Neural progenitor cell (in vitro differentiated cells): ENCODE measurements at regions not wholly inside any gene's neighbourhood (a gene's known extent, or its start where the extent isn't known, plus 50 kb on each side); places are given as distances from the start of the nearest gene placed in this dataset.

Experiments used
- CTCF ChIP-seq: fragments of 200-600 bp; sonication (generic); IDR thresholded peaks from 2 replicates; pipeline ENCODE4 v1.5.1; 2017; ENCODE audit warnings: antibody characterized with exemption, mild to moderate bottlenecking
- EZH2 ChIP-seq: fragments of 200-600 bp; sonication (generic); IDR thresholded peaks from 2 replicates; pipeline ENCODE4 v1.6.1; 2017; ENCODE audit warnings: antibody characterized with exemption, mild to moderate bottlenecking, moderate library complexity
- EZH2phosphoT487 ChIP-seq: fragments of 200-600 bp; sonication (generic); IDR thresholded peaks from 2 replicates; pipeline ENCODE4 v1.6.1; 2017; ENCODE audit warnings: antibody characterized with exemption

GRCh38 chr4:59348949-59349348, 1851.2 kb upstream of the ADGRL3 start:
- TF ChIP-seq CTCF (no peak), EZH2phosphoT487 (no peak), EZH2 (no peak)
